Embryonic facial prominence (tissue), 1 donor: ENCODE measurements at regions not wholly inside any gene's neighbourhood (a gene's known extent, or its start where the extent isn't known, plus 50 kb on each side); places are given as distances from the start of the nearest gene placed in this dataset.
"Not testable (repeated sequence)": the region's sequence is repeated elsewhere in the genome, so short reads cannot be mapped to it uniquely, and the experiment has no call there.

Experiments used
- DNase-seq: peaks from one replicate; pipeline ENCODE4 v3.0.0-alpha.2; 2016; ENCODE audit errors: extremely low spot score

GRCh38 chr6:139894271-139894670 is 519.8 kb upstream of the CITED2 start:
- DNase-seq, result no peak

GRCh38 chr6:139891471-139891870 is 517.0 kb upstream of the CITED2 start:
- no peak for DNase-seq

- DNase-seq, result no peak
Measured at GRCh38 chr6:139888681-139889122, 514.3 kb upstream of the CITED2 start.

GRCh38 chr6:139887275-139887674 is 512.8 kb upstream of the CITED2 start:
- no peak for DNase-seq

GRCh38 chr6:139886396-139886795 is 511.9 kb upstream of the CITED2 start:
- DNase-seq, result no peak

- no peak for DNase-seq
Measured at GRCh38 chr6:139885909-139886308, 511.5 kb upstream of the CITED2 start.

- no peak for DNase-seq
Measured at GRCh38 chr6:139883776-139884175, 509.3 kb upstream of the CITED2 start.

- no peak for DNase-seq
Measured at GRCh38 chr6:139882977-139883728, 508.7 kb upstream of the CITED2 start.

- no peak for DNase-seq
Measured at GRCh38 chr6:139882234-139882633, 507.8 kb upstream of the CITED2 start.

GRCh38 chr6:139881728-139882211 is 507.3 kb upstream of the CITED2 start:
- DNase-seq, result no peak

GRCh38 chr6:139881236-139881635 is 506.8 kb upstream of the CITED2 start:
- no peak for DNase-seq

GRCh38 chr6:139879823-139880356 is 505.4 kb upstream of the CITED2 start:
- no peak for DNase-seq

GRCh38 chr6:139879241-139879640 is 504.8 kb upstream of the CITED2 start:
- not testable (repeated sequence) for DNase-seq

GRCh38 chr6:139877828-139878405 is 503.5 kb upstream of the CITED2 start:
- DNase-seq, result no peak

- DNase-seq, result no peak
Measured at GRCh38 chr6:139872665-139873064, 498.2 kb upstream of the CITED2 start.

GRCh38 chr6:139871803-139872510 is 497.5 kb upstream of the CITED2 start:
- DNase-seq, result no peak

GRCh38 chr6:139871165-139871710 is 496.8 kb upstream of the CITED2 start:
- DNase-seq, result no peak

- DNase-seq, result no peak
Measured at GRCh38 chr6:139868576-139868975, 494.1 kb upstream of the CITED2 start.

- DNase-seq, result no peak
Measured at GRCh38 chr6:139863964-139864363, 489.5 kb upstream of the CITED2 start.

- DNase-seq, result no peak
Measured at GRCh38 chr6:139863346-139863745, 488.9 kb upstream of the CITED2 start.

GRCh38 chr6:139862311-139862710 is 487.9 kb upstream of the CITED2 start:
- no peak for DNase-seq

GRCh38 chr6:139860203-139860602 is 485.8 kb upstream of the CITED2 start:
- no peak for DNase-seq
